ENCODE measurements at regions not wholly inside any gene's neighbourhood (a gene's known extent, or its start where the extent isn't known, plus 50 kb on each side); places are given as distances from the start of the nearest gene placed in this dataset.

DNA sequence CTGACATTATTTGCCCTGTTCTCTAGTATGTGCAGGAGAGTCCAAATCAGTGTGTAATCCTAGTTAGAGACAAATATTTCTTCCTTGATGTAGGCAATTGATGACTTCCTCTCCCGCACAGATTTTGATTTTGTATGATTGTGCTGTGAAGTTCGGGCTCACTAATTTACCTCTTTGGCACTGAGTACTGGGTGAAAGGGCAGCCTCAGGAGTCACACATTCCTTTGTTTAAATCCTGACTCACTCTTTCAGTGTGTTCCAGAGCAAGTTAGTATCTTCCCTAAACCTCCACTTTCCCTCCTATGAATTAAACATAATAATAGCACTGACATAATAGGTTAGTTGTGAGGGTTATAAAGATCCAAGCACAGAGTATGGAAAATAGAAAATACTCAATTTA lies 269.7 kb downstream of the ISL1 start:
- Histone ChIP-seq H3K4me1 (no peaks in the 10 kb centered on the region), H3K36me3 (no peaks in the 10 kb centered on the region), H3K9me3 (no peaks in the 10 kb centered on the region), H3K27ac (no peak overlapping the region), H3K4me3 (no peak overlapping the region), H3K27me3 (no peaks in the 10 kb centered on the region)
- TF ChIP-seq, protein P1, sequence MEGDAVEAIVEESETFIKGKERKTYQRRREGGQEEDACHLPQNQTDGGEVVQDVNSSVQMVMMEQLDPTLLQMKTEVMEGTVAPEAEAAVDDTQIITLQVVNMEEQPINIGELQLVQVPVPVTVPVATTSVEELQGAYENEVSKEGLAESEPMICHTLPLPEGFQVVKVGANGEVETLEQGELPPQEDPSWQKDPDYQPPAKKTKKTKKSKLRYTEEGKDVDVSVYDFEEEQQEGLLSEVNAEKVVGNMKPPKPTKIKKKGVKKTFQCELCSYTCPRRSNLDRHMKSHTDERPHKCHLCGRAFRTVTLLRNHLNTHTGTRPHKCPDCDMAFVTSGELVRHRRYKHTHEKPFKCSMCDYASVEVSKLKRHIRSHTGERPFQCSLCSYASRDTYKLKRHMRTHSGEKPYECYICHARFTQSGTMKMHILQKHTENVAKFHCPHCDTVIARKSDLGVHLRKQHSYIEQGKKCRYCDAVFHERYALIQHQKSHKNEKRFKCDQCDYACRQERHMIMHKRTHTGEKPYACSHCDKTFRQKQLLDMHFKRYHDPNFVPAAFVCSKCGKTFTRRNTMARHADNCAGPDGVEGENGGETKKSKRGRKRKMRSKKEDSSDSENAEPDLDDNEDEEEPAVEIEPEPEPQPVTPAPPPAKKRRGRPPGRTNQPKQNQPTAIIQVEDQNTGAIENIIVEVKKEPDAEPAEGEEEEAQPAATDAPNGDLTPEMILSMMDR (IDR thresholded peaks at IDR 0.05), result no peak
- intact Hi-C loops (cut with DNase I), result no loop called here
- DNase-seq, result no peak
- no peak for ATAC-seq

DNA sequence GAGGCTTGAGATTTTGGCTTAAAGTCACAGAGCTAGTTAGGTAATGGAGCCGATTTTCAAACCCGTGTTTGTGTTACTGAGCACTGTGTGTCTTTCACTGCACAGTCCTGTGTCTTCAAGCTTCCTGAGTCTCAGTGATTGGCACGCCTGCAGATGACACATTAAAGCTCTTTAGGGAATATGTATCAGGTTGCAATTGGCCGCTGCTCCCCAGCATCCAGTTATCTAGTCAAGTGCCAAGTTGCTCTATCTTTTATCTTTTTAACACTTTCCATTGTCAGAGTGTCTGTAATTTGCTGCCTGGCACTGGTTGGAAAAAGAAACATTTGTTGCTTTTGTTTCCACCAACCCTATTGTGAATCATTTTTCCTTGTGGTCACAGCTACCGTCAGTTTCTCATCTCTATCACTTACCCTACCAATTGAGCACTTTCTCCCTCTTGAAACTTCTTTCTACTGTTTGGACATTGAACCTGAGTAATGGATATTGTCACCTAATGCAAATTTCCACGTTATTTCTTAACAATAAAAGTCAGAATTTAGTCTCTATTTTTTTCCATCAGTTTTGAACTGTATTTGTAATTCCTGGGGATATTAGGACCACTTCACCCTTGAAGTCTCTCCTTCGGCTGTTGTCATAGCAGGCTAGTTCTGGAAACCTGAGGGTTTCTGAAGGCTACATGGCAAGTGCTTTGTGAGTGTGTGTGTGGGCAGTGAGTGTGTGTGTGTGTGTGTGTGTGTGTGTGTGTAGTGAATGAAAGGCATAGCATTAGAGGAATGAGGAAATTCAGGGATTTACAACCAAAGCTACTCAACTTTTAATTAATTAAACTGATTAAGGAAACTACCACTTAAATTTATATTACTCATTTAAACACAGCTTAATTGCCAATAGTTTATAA lies 274.3 kb downstream of the ISL1 start:
- no peaks in the 10 kb centered on the region for H3K9me3 ChIP-seq
- no peak for DNase-seq
- no peaks in the 10 kb centered on the region for H3K4me1 ChIP-seq
- no peaks in the 10 kb centered on the region for H3K27me3 ChIP-seq
- TF ChIP-seq, protein P1 (IDR thresholded peaks at IDR 0.05), result no peak
- H3K4me3 ChIP-seq, result no peak overlapping the region
- intact Hi-C loops (cut with DNase I), result no loop called here
- no peak for ATAC-seq
- H3K27ac ChIP-seq, result no peak overlapping the region
- no peaks in the 10 kb centered on the region for H3K36me3 ChIP-seq

DNA sequence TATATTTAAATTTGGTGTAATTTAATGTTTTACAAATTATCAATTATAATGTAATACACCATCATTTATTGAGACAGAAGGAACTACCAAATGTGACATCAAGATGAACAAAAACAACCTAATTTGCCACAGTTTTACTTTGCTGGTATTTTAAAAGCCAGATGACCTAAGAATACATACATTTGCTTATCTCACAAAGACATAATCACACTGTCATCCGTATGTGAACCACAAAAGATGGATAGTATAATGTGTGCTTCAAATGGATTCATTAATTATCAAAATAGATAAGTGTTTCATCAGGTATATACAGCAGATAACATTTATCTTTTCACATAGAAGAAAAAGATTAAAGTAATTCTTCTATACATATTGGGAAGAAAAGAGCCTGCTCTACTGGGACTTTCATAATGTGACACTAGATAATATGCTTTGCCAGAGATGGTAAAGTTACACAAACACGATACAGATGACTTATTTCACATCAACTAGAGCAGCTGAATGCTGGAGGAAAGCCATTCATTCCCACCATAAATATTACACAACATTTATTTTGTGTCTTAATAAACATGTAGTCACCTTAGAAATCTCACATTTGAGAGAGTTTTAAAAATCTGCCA lies 278.5 kb downstream of the ISL1 start:
- Histone ChIP-seq H3K36me3 (no peaks in the 10 kb centered on the region), H3K27me3 (no peaks in the 10 kb centered on the region), H3K9me3 (no peaks in the 10 kb centered on the region), H3K4me1 (no peaks in the 10 kb centered on the region), H3K27ac (no peak overlapping the region), H3K4me3 (no peak overlapping the region)
- no peak for ATAC-seq
- no peak for DNase-seq
- TF ChIP-seq, protein P1 (IDR thresholded peaks at IDR 0.05), result no peak
- intact Hi-C loops (cut with DNase I), result no loop called here

DNA sequence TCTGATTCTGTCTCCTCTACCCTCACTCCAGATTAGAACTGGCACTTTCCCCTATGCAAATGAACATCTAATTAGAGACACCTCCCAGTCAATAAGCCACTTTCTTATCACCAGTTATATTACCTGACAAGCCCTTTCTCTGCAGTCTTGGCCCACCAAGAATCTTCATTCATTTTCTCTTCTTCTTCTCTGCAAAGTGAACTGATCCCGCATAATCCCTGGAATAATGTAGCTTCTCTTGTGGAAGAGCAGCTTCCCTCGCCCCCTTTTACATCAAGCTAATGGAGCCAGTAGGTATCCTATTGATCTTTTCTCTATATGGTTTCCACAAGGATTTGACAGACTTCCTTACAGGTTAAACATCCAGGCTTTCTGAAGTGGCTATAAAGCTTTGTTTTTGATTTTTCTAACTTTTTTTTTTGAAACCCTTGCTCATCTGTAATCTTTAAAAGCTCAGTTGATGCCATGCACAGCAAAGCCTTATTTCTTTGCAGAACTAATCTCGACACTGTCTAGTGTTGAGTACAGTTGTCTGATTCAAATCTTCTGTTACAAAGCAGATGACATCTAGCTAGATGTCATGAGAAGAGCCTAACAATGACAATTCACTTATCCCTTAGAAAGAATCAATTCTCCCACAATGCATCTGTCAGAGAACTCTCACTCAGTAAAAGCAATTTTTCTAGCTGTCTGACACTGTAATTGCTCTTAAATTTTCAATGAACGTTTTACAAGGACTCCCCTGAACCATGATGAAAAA lies 281.4 kb downstream of the ISL1 start:
- intact Hi-C loops (cut with DNase I), result no loop called here
- Histone ChIP-seq H3K4me3 (no peak overlapping the region), H3K4me1 (no peaks in the 10 kb centered on the region), H3K36me3 (no peaks in the 10 kb centered on the region), H3K27me3 (no peaks in the 10 kb centered on the region), H3K27ac (no peak overlapping the region), H3K9me3 (peaks cover 0 to 5% of the 10 kb centered on the region in 2 donors)
- no peak for ATAC-seq
- TF ChIP-seq, protein P1 (IDR thresholded peaks at IDR 0.05), result no peak
- no peak for DNase-seq

DNA sequence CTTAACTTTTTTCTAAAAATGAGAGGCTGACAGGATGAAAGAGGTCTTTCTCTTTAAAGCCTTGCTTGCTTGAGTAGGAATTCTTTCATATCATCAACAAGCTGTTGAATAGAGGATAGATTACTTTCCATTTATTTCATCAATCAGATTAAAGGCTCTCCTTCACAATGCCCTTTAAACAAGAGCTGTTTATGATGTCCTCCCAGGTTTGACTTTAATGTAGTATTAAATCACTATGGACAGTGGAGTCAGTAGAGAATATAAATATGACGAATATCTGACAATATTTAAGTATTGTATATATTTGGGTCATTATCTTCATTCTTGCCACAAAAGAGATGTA lies 282.0 kb downstream of the ISL1 start:
- intact Hi-C loops (cut with DNase I), result no loop called here
- DNase-seq (no peak), ATAC-seq (no peak)
- Histone ChIP-seq H3K4me3 (no peak overlapping the region), H3K36me3 (no peaks in the 10 kb centered on the region), H3K27ac (no peak overlapping the region), H3K4me1 (no peaks in the 10 kb centered on the region), H3K27me3 (no peaks in the 10 kb centered on the region), H3K9me3 (peaks cover 0 to 5% of the 10 kb centered on the region in 2 donors)
- TF ChIP-seq, protein P1 (IDR thresholded peaks at IDR 0.05), result no peak
